ENCODE measurements at regions not wholly inside any gene's neighbourhood (a gene's known extent, or its start where the extent isn't known, plus 50 kb on each side); places are given as distances from the start of the nearest gene placed in this dataset.

GRCh38 chr3:135779024-135779423 lies 186.5 kb upstream of the PPP2R3A start:
- Histone ChIP-seq H3K9me3 (no peaks in the 10 kb centered on the region), H3K27ac (no peak overlapping the region), H3K27me3 (no peaks in the 10 kb centered on the region), H3K4me1 (no peaks in the 10 kb centered on the region), H3K36me3 (no peaks in the 10 kb centered on the region), H3K4me3 (replicated peaks in 1 of 3) (no peak overlapping the region)
- DNase-seq, result no peak
- WGBS, 2 donors, result 88 to 100% methylated on average over 1 of the region's 1 CpG
- intact Hi-C loops (cut with DNase I), result no loop called here
- TF ChIP-seq POLR2A (IDR thresholded peaks at IDR 0.05), result no peak
- TF ChIP-seq, protein P1, sequence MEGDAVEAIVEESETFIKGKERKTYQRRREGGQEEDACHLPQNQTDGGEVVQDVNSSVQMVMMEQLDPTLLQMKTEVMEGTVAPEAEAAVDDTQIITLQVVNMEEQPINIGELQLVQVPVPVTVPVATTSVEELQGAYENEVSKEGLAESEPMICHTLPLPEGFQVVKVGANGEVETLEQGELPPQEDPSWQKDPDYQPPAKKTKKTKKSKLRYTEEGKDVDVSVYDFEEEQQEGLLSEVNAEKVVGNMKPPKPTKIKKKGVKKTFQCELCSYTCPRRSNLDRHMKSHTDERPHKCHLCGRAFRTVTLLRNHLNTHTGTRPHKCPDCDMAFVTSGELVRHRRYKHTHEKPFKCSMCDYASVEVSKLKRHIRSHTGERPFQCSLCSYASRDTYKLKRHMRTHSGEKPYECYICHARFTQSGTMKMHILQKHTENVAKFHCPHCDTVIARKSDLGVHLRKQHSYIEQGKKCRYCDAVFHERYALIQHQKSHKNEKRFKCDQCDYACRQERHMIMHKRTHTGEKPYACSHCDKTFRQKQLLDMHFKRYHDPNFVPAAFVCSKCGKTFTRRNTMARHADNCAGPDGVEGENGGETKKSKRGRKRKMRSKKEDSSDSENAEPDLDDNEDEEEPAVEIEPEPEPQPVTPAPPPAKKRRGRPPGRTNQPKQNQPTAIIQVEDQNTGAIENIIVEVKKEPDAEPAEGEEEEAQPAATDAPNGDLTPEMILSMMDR (IDR thresholded peaks at IDR 0.05), result no peak

DNA sequence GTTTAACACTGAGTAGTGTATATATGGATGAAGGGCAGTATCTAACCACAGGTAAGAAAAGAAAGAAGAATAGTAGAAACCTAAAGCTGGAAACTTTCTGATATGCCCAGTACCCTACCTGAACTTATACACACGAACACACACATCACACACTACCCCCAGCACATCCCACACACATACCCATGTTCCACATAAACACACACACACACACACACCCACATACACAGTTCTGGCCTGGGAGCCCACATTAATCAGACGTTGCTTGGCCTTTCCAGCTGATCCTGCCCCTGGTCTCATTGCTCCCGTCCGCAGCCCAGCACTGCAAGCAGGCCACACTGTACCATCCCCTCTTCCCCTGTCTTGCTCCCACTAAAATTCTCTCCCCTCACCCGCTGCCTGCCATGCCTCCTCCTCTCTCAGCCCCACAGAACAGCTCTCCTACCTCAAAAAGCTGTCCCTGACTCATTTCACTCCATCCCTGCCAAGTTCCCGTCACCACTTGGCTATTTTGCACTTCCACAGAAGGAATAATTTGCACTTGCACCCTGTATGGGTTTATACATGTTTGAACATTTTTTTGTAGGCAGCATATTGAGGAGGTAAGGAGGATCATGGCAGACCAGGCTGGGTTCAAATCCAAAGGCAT lies 185.8 kb upstream of the PPP2R3A start:
- intact Hi-C loops (cut with DNase I), result no loop called here

DNA sequence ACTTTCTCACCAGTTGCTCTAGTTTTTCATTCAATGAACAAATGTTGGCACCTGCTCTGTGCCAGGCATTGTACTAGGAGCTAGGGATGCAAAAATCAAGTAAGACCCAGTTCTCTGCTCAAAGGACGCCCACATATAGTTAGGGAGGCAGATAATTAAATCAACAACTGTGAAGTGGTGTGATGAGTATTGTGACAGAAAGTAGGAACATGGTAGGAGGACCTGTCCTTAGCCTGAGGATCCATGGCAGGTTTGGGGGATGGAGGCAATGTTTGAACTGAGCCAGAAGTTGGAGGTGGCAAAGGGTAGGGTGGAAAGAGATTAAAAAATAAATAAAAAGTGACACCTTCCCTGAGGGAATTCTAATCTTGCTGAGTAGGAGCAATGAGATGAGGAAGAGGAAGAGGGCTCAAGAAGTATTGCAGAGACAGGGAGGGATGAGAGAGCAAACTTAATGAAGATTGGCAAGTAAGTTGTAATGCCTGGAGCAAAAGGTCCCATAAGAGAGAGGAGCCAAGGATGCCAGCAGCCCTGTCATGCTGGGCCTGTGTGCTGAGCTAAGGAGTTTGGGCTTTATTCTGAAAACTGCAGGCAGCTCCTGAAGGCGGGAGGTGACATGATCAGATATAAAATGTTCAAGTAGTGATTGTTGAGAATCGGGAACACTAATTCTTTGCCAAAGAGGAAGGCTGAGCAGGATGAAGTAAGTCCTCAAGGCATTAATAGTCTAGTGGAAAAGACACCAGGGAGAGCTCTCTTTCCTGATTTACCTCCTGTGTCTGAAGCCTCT lies 184.3 kb upstream of the PPP2R3A start:
- Histone ChIP-seq H3K36me3 (no peaks in the 10 kb centered on the region), H3K4me1 (no peaks in the 10 kb centered on the region), H3K9me3 (no peaks in the 10 kb centered on the region), H3K27ac (no peak overlapping the region), H3K4me3 (replicated peaks in 1 of 3) (no peak overlapping the region), H3K27me3 (no peaks in the 10 kb centered on the region)
- DNase-seq, result no peak
- intact Hi-C loops (cut with DNase I), result no loop called here
- TF ChIP-seq POLR2A (IDR thresholded peaks at IDR 0.05), result no peak
- TF ChIP-seq, protein P1 (IDR thresholded peaks at IDR 0.05), result no peak
- WGBS, 2 donors, result 58 to 62% methylated on average over 3 of the region's 3 CpGs

More for the DNA sequence above, 185.8 kb upstream of the PPP2R3A start:
- DNase-seq, result no peak
- Histone ChIP-seq H3K36me3 (no peaks in the 10 kb centered on the region), H3K4me3 (replicated peaks in 1 of 3) (no peak overlapping the region), H3K9me3 (no peaks in the 10 kb centered on the region), H3K27me3 (no peaks in the 10 kb centered on the region), H3K4me1 (no peaks in the 10 kb centered on the region), H3K27ac (no peak overlapping the region)
- TF ChIP-seq POLR2A (IDR thresholded peaks at IDR 0.05), result no peak
- TF ChIP-seq, protein P1 (IDR thresholded peaks at IDR 0.05), result no peak
- WGBS, 2 donors, result 81 to 93% methylated on average over 6 of the region's 6 CpGs

- H3K27ac ChIP-seq, result no peak overlapping the region
- DNase-seq, result no peak
- H3K4me3 ChIP-seq (replicated peaks in 1 of 3), result no peak overlapping the region
- no peaks in the 10 kb centered on the region for H3K36me3 ChIP-seq
- WGBS, 2 donors, result 78 to 86% methylated on average over 1 of the region's 1 CpG
- peaks cover 6 to 8% of the 10 kb centered on the region in 2 donors for H3K4me1 ChIP-seq
- intact Hi-C loops (cut with DNase I), result no loop called here
- H3K27me3 ChIP-seq, result no peaks in the 10 kb centered on the region
- no peak for TF ChIP-seq POLR2A (IDR thresholded peaks at IDR 0.05)
- TF ChIP-seq, protein P1 (IDR thresholded peaks at IDR 0.05), result no peak
- H3K9me3 ChIP-seq, result no peaks in the 10 kb centered on the region
Measured at GRCh38 chr3:135784557-135784956, 181.0 kb upstream of the PPP2R3A start.

- peaks cover 6 to 8% of the 10 kb centered on the region in 2 donors for H3K4me1 ChIP-seq
- H3K4me3 ChIP-seq (replicated peaks in 1 of 3), result no peak overlapping the region
- no peak overlapping the region for H3K27ac ChIP-seq
- H3K36me3 ChIP-seq, result no peaks in the 10 kb centered on the region
- no peak for TF ChIP-seq POLR2A (IDR thresholded peaks at IDR 0.05)
- TF ChIP-seq, protein P1 (IDR thresholded peaks at IDR 0.05), result no peak
- 85 to 95% methylated on average over 4 of the region's 4 CpGs for WGBS, 2 donors
- intact Hi-C loops (cut with DNase I), result no loop called here
- H3K27me3 ChIP-seq, result no peaks in the 10 kb centered on the region
- DNase-seq, result no peak
- no peaks in the 10 kb centered on the region for H3K9me3 ChIP-seq
Measured at GRCh38 chr3:135788146-135788545, 177.4 kb upstream of the PPP2R3A start.
